ENCODE measurements at regions not wholly inside any gene's neighbourhood (a gene's known extent, or its start where the extent isn't known, plus 50 kb on each side); places are given as distances from the start of the nearest gene placed in this dataset.
A peak's percentile ranks its signal among the peaks of the same experiment; 100 is the strongest.

GRCh38 chr14:101231828-101232227, 328.3 kb upstream of the RTL1 start:
- no peak for DNase-seq (ENCODE audit: low read depth)

GRCh38 chr14:101232340-101233020, 328.8 kb upstream of the DIO3 start:
- DNase-seq (ENCODE audit: low read depth), result no peak

- no peak for DNase-seq (ENCODE audit: low read depth)
Measured at GRCh38 chr14:101233021-101233366, 328.3 kb upstream of the DIO3 start.

- no peak for DNase-seq (ENCODE audit: low read depth)
Measured at GRCh38 chr14:101233391-101233790, 327.9 kb upstream of the DIO3 start.

GRCh38 chr14:101233808-101234207, 327.5 kb upstream of the DIO3 start:
- DNase-seq (ENCODE audit: low read depth), result no peak

GRCh38 chr14:101234244-101234937, 326.9 kb upstream of the DIO3 start:
- no peak for DNase-seq (ENCODE audit: low read depth)

- no peak for DNase-seq (ENCODE audit: low read depth)
Measured at GRCh38 chr14:101234999-101235334, 326.3 kb upstream of the DIO3 start.

GRCh38 chr14:101235335-101236103, 325.8 kb upstream of the DIO3 start:
- peak; percentile 8 for DNase-seq (ENCODE audit: low read depth)

GRCh38 chr14:101236496-101237251, 324.6 kb upstream of the DIO3 start:
- no peak for DNase-seq (ENCODE audit: low read depth)

- no peak for DNase-seq (ENCODE audit: low read depth)
Measured at GRCh38 chr14:101237252-101237616, 324.1 kb upstream of the DIO3 start.

GRCh38 chr14:101239065-101239464, 322.2 kb upstream of the DIO3 start:
- DNase-seq (ENCODE audit: low read depth), result no peak

- DNase-seq (ENCODE audit: low read depth), result no peak
Measured at GRCh38 chr14:101241147-101241546, 320.1 kb upstream of the DIO3 start.

GRCh38 chr14:101241807-101242278, 319.5 kb upstream of the DIO3 start:
- DNase-seq (ENCODE audit: low read depth), result no peak

- DNase-seq (ENCODE audit: low read depth), result no peak
Measured at GRCh38 chr14:101242442-101243385, 318.6 kb upstream of the DIO3 start.

GRCh38 chr14:101243587-101244338, 317.5 kb upstream of the DIO3 start:
- DNase-seq (ENCODE audit: low read depth), result no peak

GRCh38 chr14:101246894-101247841, 314.1 kb upstream of the DIO3 start:
- DNase-seq (ENCODE audit: low read depth), result no peak

GRCh38 chr14:101247842-101248725, 313.2 kb upstream of the DIO3 start:
- no peak for DNase-seq (ENCODE audit: low read depth)

All from stimulated activated CD8-positive, alpha-beta memory T cell treated with anti-CD3 and anti-CD28 coated beads, Interleukin-4, amount 100 ng/mL, for 24 hours (primary cell).